ENCODE measurements at regions not wholly inside any gene's neighbourhood (a gene's known extent, or its start where the extent isn't known, plus 50 kb on each side); places are given as distances from the start of the nearest gene placed in this dataset.

GRCh38 chr4:18566970-18567799 lies 545.6 kb upstream of the LCORL start (continued):
- TF ChIP-seq ZNF749 (CRISPR knock-in tag; IDR thresholded peaks at IDR 0.05; ENCODE audit: borderline replicate concordance) (no peak), SNRNP70 (IDR thresholded peaks at IDR 0.05; ENCODE audit: low read depth, low read length) (no peak), FOSL2 (CRISPR knock-in tag; IDR thresholded peaks at IDR 0.05) (peak; percentile 97), MZF1 (CRISPR knock-in tag; IDR thresholded peaks at IDR 0.05; ENCODE audit: borderline replicate concordance) (no peak), SIN3B (IDR thresholded peaks at IDR 0.05; ENCODE audit: low read length) (no peak), ZFP90 (CRISPR knock-in tag; IDR thresholded peaks at IDR 0.05; ENCODE audit: borderline replicate concordance) (no peak), ZNF816 (CRISPR knock-in tag; IDR thresholded peaks at IDR 0.05; ENCODE audit: borderline replicate concordance) (no peak), HNF4G (IDR thresholded peaks at IDR 0.05; ENCODE audit: borderline replicate concordance, low read depth, low read length) (peak; percentile 63; the same call in 1 of the 2 replicates), HNF4G (CRISPR knock-in tag; IDR thresholded peaks at IDR 0.05; ENCODE audit: borderline replicate concordance, low read depth) (no peak), JDP2 (CRISPR knock-in tag; IDR thresholded peaks at IDR 0.05; ENCODE audit: borderline replicate concordance) (no peak), SAP130 (CRISPR knock-in tag; IDR thresholded peaks at IDR 0.05; ENCODE audit: low read depth) (peak; percentile 72), ZNF672 (CRISPR knock-in tag; IDR thresholded peaks at IDR 0.05) (no peak), KLF12 (CRISPR knock-in tag; IDR thresholded peaks at IDR 0.05; ENCODE audit: borderline replicate concordance) (no peak), HBP1 (CRISPR knock-in tag; IDR thresholded peaks at IDR 0.05; ENCODE audit: low read depth) (no peak), XBP1 (CRISPR knock-in tag; IDR thresholded peaks at IDR 0.05) (no peak), THAP7 (CRISPR knock-in tag; IDR thresholded peaks at IDR 0.05) (no peak), NR0B2 (CRISPR knock-in tag; IDR thresholded peaks at IDR 0.05) (no peak), XRCC5 (optimal IDR thresholded peaks at IDR 0.05; ENCODE audit: low read length) (no peak), KLF15 (CRISPR knock-in tag; IDR thresholded peaks at IDR 0.05; ENCODE audit: borderline replicate concordance) (no peak), SP1 (IDR thresholded peaks at IDR 0.05) (no peak), SP1 (CRISPR knock-in tag; IDR thresholded peaks at IDR 0.05) (no peak), PHF5A (CRISPR knock-in tag; IDR thresholded peaks at IDR 0.05; ENCODE audit: low read depth, unreplicated experiment) (no peak), ZNF251 (CRISPR knock-in tag; IDR thresholded peaks at IDR 0.05) (no peak), ARID3A (IDR thresholded peaks at IDR 0.05; ENCODE audit: low read depth, low read length) (peak; percentile 80), SP2 (CRISPR knock-in tag; IDR thresholded peaks at IDR 0.05) (no peak), U2AF2 (IDR thresholded peaks at IDR 0.05; ENCODE audit: low read depth, low read length) (no peak), TBP (CRISPR knock-in tag; IDR thresholded peaks at IDR 0.05) (no peak), ZNF879 (CRISPR knock-in tag; IDR thresholded peaks at IDR 0.05) (no peak), SMYD3 (CRISPR knock-in tag; IDR thresholded peaks at IDR 0.05) (no peak)

All from HepG2 (cell line).